Ovary (tissue), 7 donors: ENCODE measurements at regions not wholly inside any gene's neighbourhood (a gene's known extent, or its start where the extent isn't known, plus 50 kb on each side); places are given as distances from the start of the nearest gene placed in this dataset.

ENCODE experiments used
- DNase-seq, 5 donors: peaks; one replicate each; pipeline ENCODE4 v3.0.0-alpha.2; 2019 to 2020
- H3K27ac ChIP-seq, 2 donors: fragments of 200-600 bp; one replicate each; pipeline versions ENCODE4 v1.5.1 to v1.8.0; 2019 to 2022
- H3K27me3 ChIP-seq: fragments of 200-600 bp; one replicate; pipeline ENCODE4 v1.8.0; 2022
- H3K36me3 ChIP-seq: fragments of 200-600 bp; sonication (generic); one replicate; pipeline ENCODE4 v1.5.1; 2019
- H3K4me1 ChIP-seq: one replicate; pipeline ENCODE4 v1.8.1; 2013; ENCODE audit warnings: mild to moderate bottlenecking, moderate library complexity; ENCODE audit not compliant: insufficient read depth
- H3K4me3 ChIP-seq: fragments of 200-600 bp; sonication (generic); one replicate; pipeline ENCODE4 v1.5.1; 2017
- H3K9me3 ChIP-seq, 2 donors: fragments of 200-600 bp in 1 of 2; sonication (generic) in 1 of 2; one replicate each; pipeline versions ENCODE4 v1.5.1 to v1.8.1; 2013 to 2019; ENCODE audit warnings: mild to moderate bottlenecking in 1 of 2, moderate library complexity in 1 of 2
- EP300 ChIP-seq: sonication (generic); formaldehyde crosslinking; IDR thresholded peaks from one replicate; pipeline ENCODE4 v1.6.1; 2017; ENCODE audit warnings: antibody characterized with exemption
- POLR2A ChIP-seq: fragments of 450-650 bp; IDR thresholded peaks from one replicate; pipeline ENCODE4 v1.6.1; 2017; ENCODE audit warnings: antibody characterized with exemption, mild to moderate bottlenecking, moderate library complexity
- WGBS, 3 donors: extraction: QIAGEN DNeasy Blood & Tissue Kit in 1 of 3; methylation state at CpG; one replicate each; pipeline versions ENCODE4 v1.1.5 to v1.1.7; 2013 to 2017; 5-methylcytosine and 5-hydroxymethylcytosine counted together
- intact Hi-C, 4 donors: fragments of 100-400 bp; cut with DNase I; formaldehyde crosslinking; loops; one replicate each; pipeline versions ENCODE4 v1.11.0 to v1.15.1; 2022 to 2023
- TF ChIP-seq, protein P1 (sequence below), 3 donors: fragments of 450-650 bp in 2 of 3; fragments of 200-600 bp in 1 of 3; IDR thresholded peaks; one replicate each; pipeline versions ENCODE4 v1.5.1 to v1.8.0; 2016 to 2022; ENCODE audit warnings: antibody characterized with exemption in 3 of 3, mild to moderate bottlenecking in 1 of 3
- donor health status: DM: no; HTN: no; CAD: no; lungs with moderate emphysema.
- donor health status: DM: no; HTN: no; CAD: no.
- donor health status: Bipolar disorder and iron deficiency.
- donor health status: DM: no; HTN: no; CAD: no.
- donor health status: DM: yes; HTN: yes; CAD: no.

- WGBS, 3 donors: 93 to 100% (median 94%) methylated on average over 1 of the region's 1 CpG
- intact Hi-C loops: no loop called here
These were observed 235.4 kb upstream of the SLC35B3 start for GRCh38 chr6:8670792-8671191.

GRCh38 chr6:8664700-8665099 lies 229.4 kb upstream of the SLC35B3 start:
- DNase-seq: no peak
- Histone ChIP-seq H3K9me3 (no peaks in the 10 kb centered on the region), H3K36me3 (no peaks in the 10 kb centered on the region), H3K27ac (no peak overlapping the region), H3K4me1 (no peaks in the 10 kb centered on the region), H3K4me3 (no peak overlapping the region), H3K27me3 (no peaks in the 10 kb centered on the region)
- TF ChIP-seq, protein P1, sequence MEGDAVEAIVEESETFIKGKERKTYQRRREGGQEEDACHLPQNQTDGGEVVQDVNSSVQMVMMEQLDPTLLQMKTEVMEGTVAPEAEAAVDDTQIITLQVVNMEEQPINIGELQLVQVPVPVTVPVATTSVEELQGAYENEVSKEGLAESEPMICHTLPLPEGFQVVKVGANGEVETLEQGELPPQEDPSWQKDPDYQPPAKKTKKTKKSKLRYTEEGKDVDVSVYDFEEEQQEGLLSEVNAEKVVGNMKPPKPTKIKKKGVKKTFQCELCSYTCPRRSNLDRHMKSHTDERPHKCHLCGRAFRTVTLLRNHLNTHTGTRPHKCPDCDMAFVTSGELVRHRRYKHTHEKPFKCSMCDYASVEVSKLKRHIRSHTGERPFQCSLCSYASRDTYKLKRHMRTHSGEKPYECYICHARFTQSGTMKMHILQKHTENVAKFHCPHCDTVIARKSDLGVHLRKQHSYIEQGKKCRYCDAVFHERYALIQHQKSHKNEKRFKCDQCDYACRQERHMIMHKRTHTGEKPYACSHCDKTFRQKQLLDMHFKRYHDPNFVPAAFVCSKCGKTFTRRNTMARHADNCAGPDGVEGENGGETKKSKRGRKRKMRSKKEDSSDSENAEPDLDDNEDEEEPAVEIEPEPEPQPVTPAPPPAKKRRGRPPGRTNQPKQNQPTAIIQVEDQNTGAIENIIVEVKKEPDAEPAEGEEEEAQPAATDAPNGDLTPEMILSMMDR (IDR thresholded peaks at IDR 0.05): no peak
- TF ChIP-seq POLR2A (no peak), EP300 (no peak)
- WGBS, 3 donors: 80 to 84% (median 80%) methylated on average over 3 of the region's 3 CpGs
- intact Hi-C loops: loop anchor here in 1 of 4 donors (10.0 kb wide), 1 partner anchor 760 kb away; no protein-coding TSS in a partner anchor

More at GRCh38 chr6:8670792-8671191, 235.4 kb upstream of the SLC35B3 start:
- TF ChIP-seq, protein P1 (IDR thresholded peaks at IDR 0.05): no peak
- no peak for TF ChIP-seq EP300
- no peak for TF ChIP-seq POLR2A
- Histone ChIP-seq H3K27ac (no peak overlapping the region), H3K36me3 (no peaks in the 10 kb centered on the region), H3K9me3 (no peaks in the 10 kb centered on the region), H3K4me1 (no peaks in the 10 kb centered on the region), H3K4me3 (no peak overlapping the region), H3K27me3 (no peaks in the 10 kb centered on the region)
- no peak for DNase-seq

DNA sequence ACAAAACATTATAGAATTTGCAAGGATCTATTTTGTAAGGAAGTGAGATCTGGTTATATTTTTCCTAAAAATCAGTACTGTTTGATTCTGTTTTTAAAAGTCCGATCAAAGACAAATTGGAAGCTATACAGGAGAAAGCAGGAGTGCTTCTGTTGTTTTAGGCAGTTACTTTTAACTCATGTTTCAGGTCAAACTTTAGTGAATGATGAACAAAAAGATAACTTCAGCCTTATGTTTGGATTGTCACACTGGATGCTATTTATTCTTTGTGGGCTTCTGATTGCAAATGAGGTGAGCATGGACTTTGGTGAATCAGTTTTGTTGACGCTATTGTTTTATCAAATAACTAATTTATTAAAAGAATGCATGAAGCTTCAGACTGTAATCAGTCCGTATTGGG lies 228.7 kb upstream of the SLC35B3 start:
- Histone ChIP-seq H3K27ac (no peak overlapping the region), H3K36me3 (no peaks in the 10 kb centered on the region), H3K4me3 (no peak overlapping the region), H3K4me1 (no peaks in the 10 kb centered on the region), H3K27me3 (no peaks in the 10 kb centered on the region), H3K9me3 (no peaks in the 10 kb centered on the region)
- no peak for DNase-seq
- 69 to 80% (median 73%) methylated on average over 3 of the region's 3 CpGs for WGBS, 3 donors
- intact Hi-C loops: loop anchor here in 1 of 4 donors (10.0 kb wide), 1 partner anchor 761 kb away; no protein-coding TSS in a partner anchor
- no peak for TF ChIP-seq POLR2A
- TF ChIP-seq, protein P1 (IDR thresholded peaks at IDR 0.05): no peak
- no peak for TF ChIP-seq EP300

DNA sequence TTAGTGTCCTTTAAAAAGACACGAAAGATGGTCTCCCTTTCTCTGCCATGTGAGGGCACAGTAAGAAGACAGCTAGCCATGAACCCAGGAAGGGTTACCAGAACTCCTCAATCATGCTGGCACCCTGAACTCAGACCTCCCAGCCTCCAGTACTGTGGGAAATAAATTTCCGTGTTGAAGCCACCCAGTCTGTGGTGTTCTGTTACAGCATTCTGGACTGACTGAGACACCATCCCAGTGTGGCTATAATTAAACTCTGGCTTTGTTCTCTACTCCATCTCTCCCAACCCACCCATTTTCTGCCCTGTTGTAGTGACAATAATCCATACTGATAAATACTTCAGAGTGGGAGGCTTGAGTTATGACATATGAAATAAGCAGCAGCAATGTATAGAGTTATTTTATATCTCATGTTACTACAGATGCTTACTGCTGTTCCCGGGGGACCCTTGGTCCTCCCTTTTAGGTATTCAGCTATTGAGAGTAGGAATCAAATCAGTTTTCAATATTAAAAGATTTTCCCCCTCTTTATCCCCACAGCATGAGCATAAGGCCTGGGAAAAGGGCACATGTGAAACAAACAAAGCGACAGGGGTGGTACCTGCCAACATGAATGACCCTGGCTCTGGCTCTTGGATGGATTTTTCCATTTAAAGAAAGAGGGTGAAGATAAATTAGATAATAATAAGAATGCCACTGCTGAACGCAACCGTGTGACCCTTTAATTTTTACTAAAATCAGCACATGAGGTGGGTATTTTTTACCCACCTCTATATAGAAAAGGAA lies 224.3 kb upstream of the SLC35B3 start:
- Histone ChIP-seq H3K9me3 (no peaks in the 10 kb centered on the region), H3K4me3 (no peak overlapping the region), H3K27me3 (no peaks in the 10 kb centered on the region), H3K4me1 (no peaks in the 10 kb centered on the region), H3K36me3 (no peaks in the 10 kb centered on the region), H3K27ac (no peak overlapping the region)
- whole genome bisulfite sequencing, 3 donors: 87 to 90% (median 87%) methylated on average over 6 of the region's 6 CpGs
- DNase-seq: no peak
- no peak for TF ChIP-seq POLR2A
- no peak for TF ChIP-seq EP300
- TF ChIP-seq, protein P1 (IDR thresholded peaks at IDR 0.05): no peak
- intact Hi-C loops: loop anchor here in 1 of 4 donors (10.0 kb wide), 1 partner anchor 765 kb away; no protein-coding TSS in a partner anchor
